ENCODE measurements at regions not wholly inside any gene's neighbourhood (a gene's known extent, or its start where the extent isn't known, plus 50 kb on each side); places are given as distances from the start of the nearest gene placed in this dataset.

GRCh38 chr11:69938206-69938605 is 119.0 kb upstream of the FGF3 start:
- TF ChIP-seq CBX5 (IDR thresholded peaks at IDR 0.05; ENCODE audit: low read depth, low read length) = no peak
- TF ChIP-seq SAP30 (IDR thresholded peaks at IDR 0.05; ENCODE audit: insufficient read depth, insufficient replicate concordance, low read length) = no peak
- TF ChIP-seq CHD1 (IDR thresholded peaks at IDR 0.05; ENCODE audit: low read depth, low read length) = no peak
- TF ChIP-seq YY1 (IDR thresholded peaks at IDR 0.05; ENCODE audit: low read depth, low read length) = no peak
- TF ChIP-seq MAX (IDR thresholded peaks at IDR 0.05) = no peak
- TF ChIP-seq CTCF (IDR thresholded peaks at IDR 0.05; ENCODE audit: control extremely low read depth in 1 of 3, insufficient read depth in 1 of 3, low read depth in 1 of 3, low read length in 3 of 3) = no peak
- TF ChIP-seq TAF1 (IDR thresholded peaks at IDR 0.05; ENCODE audit: low read depth, low read length) = no peak
- TF ChIP-seq, protein P1, sequence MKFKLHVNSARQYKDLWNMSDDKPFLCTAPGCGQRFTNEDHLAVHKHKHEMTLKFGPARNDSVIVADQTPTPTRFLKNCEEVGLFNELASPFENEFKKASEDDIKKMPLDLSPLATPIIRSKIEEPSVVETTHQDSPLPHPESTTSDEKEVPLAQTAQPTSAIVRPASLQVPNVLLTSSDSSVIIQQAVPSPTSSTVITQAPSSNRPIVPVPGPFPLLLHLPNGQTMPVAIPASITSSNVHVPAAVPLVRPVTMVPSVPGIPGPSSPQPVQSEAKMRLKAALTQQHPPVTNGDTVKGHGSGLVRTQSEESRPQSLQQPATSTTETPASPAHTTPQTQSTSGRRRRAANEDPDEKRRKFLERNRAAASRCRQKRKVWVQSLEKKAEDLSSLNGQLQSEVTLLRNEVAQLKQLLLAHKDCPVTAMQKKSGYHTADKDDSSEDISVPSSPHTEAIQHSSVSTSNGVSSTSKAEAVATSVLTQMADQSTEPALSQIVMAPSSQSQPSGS (IDR thresholded peaks at IDR 0.05; ENCODE audit: low read length) = no peak
- no peak for TF ChIP-seq POLR2A (IDR thresholded peaks at IDR 0.05; ENCODE audit: control extremely low read depth in 1 of 2, low read depth in 2 of 2, low read length in 2 of 2)
- no peak for TF ChIP-seq RNF2 (IDR thresholded peaks at IDR 0.05; ENCODE audit: borderline replicate concordance, low read depth, low read length, missing control alignments, poor library complexity, severe bottlenecking)
- TF ChIP-seq SIN3A (conservative IDR thresholded peaks at IDR 0.05 in 1 of 2, IDR thresholded peaks at IDR 0.05 in 1 of 2; ENCODE audit: low read depth in 1 of 2, low read length in 2 of 2) = no peak
- TF ChIP-seq GABPA (IDR thresholded peaks at IDR 0.05; ENCODE audit: borderline replicate concordance, insufficient read depth, low read length) = no peak
